Heart right ventricle (tissue), 16 donors: ENCODE measurements at regions not wholly inside any gene's neighbourhood (a gene's known extent, or its start where the extent isn't known, plus 50 kb on each side); places are given as distances from the start of the nearest gene placed in this dataset.

Experiments used
- ATAC-seq, 8 donors: fragments of 200-7000 bp; cut with Tn5 transposase; one replicate each; pipeline ENCODE4 v1.9.1; 2020; ENCODE audit warnings: mild to moderate bottlenecking in 8 of 8, moderate library complexity in 8 of 8, moderate number of reproducible peaks in 1 of 8
- DNase-seq, 2 donors: peaks; one replicate each; pipeline ENCODE4 v3.0.0-alpha.2; 2020
- H3K27ac ChIP-seq, 10 donors: fragments of 200-600 bp; sonication (generic) in 2 of 10; one replicate each; pipeline versions ENCODE4 v1.5.0 to v1.8.0; 2020 to 2022; ENCODE audit warnings: mild to moderate bottlenecking in 3 of 10
- H3K27me3 ChIP-seq, 7 donors: fragments of 200-600 bp; one replicate each; pipeline ENCODE4 v1.8.0; 2021 to 2022; ENCODE audit warnings: mild to moderate bottlenecking in 2 of 7
- H3K36me3 ChIP-seq, 9 donors: fragments of 200-600 bp; sonication (generic) in 1 of 9; one replicate each; pipeline versions ENCODE4 v1.5.0 to v1.8.0; 2020 to 2022; ENCODE audit warnings: mild to moderate bottlenecking in 2 of 9
- H3K4me1 ChIP-seq, 9 donors: fragments of 200-600 bp; sonication (generic) in 1 of 9; one replicate each; pipeline versions ENCODE4 v1.5.0 to v1.8.0; 2020 to 2022; ENCODE audit warnings: mild to moderate bottlenecking in 4 of 9
- H3K4me3 ChIP-seq, 10 donors: fragments of 200-600 bp; sonication (generic) in 2 of 10; one replicate each; pipeline versions ENCODE4 v1.5.0 to v1.8.0; 2020 to 2022; ENCODE audit warnings: mild to moderate bottlenecking in 7 of 10, moderate library complexity in 2 of 10
- H3K9me3 ChIP-seq, 11 donors: fragments of 200-600 bp in 10 of 11; sonication (generic) in 2 of 11; one replicate each; pipeline versions ENCODE4 v1.5.0 to v1.8.0; 2013 to 2022; ENCODE audit warnings: mild to moderate bottlenecking in 2 of 11, control low read depth in 1 of 11, moderate library complexity in 1 of 11
- CTCF ChIP-seq, 9 donors: fragments of 200-600 bp; sonication (generic) in 2 of 9; IDR thresholded peaks; one replicate each; pipeline versions ENCODE4 v1.5.0 to v1.8.0; 2021 to 2022; ENCODE audit warnings: antibody characterized with exemption in 9 of 9, mild to moderate bottlenecking in 5 of 9, moderate library complexity in 1 of 9
- WGBS, 2 donors: extraction: QIAGEN DNeasy Blood & Tissue Kit; methylation state at CpG; one replicate each; pipeline ENCODE4 v1.1.7; 2013; ENCODE audit warnings: inconsistent platforms in 1 of 2; 5-methylcytosine and 5-hydroxymethylcytosine counted together
- intact Hi-C, 10 donors: fragments of 100-400 bp; cut with DNase I; formaldehyde crosslinking; loops; one replicate each; pipeline versions ENCODE4 v1.11.1 to v1.14.2; 2022
- donor health status: Arrhythmogenic right ventricular cardiomyopathy.
- donor health status: ischemic (EF 13 %, LVEDD 7.1; RV severe dilation, severe dysfunction).
- donor health status: healthy with polysubstance abuse.
- donor health status: DM: no; HTN: yes; CAD: no.
- donor health status: DM: no; HTN: no; CAD: no.
- donor health status: ischemic (EF 25% LVEDD 6.9; RV normal size, moderate dysfunction).
- donor health status: ischemic (EF 25% LVEDD 5.7; RV mildly dilated, moderate dysfunction).
- donor health status: healthy.
- donor health status: DM: yes; HTN: yes; CAD: no.
- donor health status: Ischemic cardiomyopathy.
- donor health status: ischemic (EF 35%, LVEDD 5.7; RV mildly dilated, moderate dysfunction).
- donor health status: nonischemic (EF 11% LVEDD 7.7; RV severe dilation, severe dysfunction).
- donor health status: DM: yes; HTN: yes; CAD: no.
- donor health status: PGD.
- donor health status: ischemic (EF 29% LVEDD 5.4; RV normal size, mild dysfunction).
- donor health status: nonischemic (EF 23%, LVEDD 6.1; RV moderate dilation, normal function).

- H3K4me3 ChIP-seq = no peak overlapping the region
- peaks cover 0 to 8% (median 0%) of the 10 kb centered on the region in 9 donors for H3K4me1 ChIP-seq
- ATAC-seq = no peak
- TF ChIP-seq CTCF (IDR thresholded peaks at IDR 0.05) = no peak
- DNase-seq = no peak
- no peaks in the 10 kb centered on the region for H3K9me3 ChIP-seq
- 62 to 72% methylated on average over 3 of the region's 3 CpGs for WGBS, 2 donors
- no peak overlapping the region for H3K27ac ChIP-seq
- H3K36me3 ChIP-seq = no peaks in the 10 kb centered on the region
- intact Hi-C loops = no loop called here
- H3K27me3 ChIP-seq = no peaks in the 10 kb centered on the region
Measured at GRCh38 chr7:91512958-91513357, 248.7 kb downstream of the FZD1 start.

GRCh38 chr7:91514591-91514990 lies 250.4 kb downstream of the FZD1 start:
- H3K27me3 ChIP-seq = no peaks in the 10 kb centered on the region
- intact Hi-C loops = no loop called here
- 95% methylated on average over 4 of the region's 4 CpGs for WGBS, 2 donors
- DNase-seq (no peak), ATAC-seq (no peak)
- H3K27ac ChIP-seq = no peak overlapping the region
- H3K9me3 ChIP-seq = no peaks in the 10 kb centered on the region
- TF ChIP-seq CTCF (IDR thresholded peaks at IDR 0.05) = no peak
- peaks cover 0 to 11% (median 0%) of the 10 kb centered on the region in 9 donors for H3K4me1 ChIP-seq
- H3K4me3 ChIP-seq = no peak overlapping the region
- no peaks in the 10 kb centered on the region for H3K36me3 ChIP-seq

- intact Hi-C loops = no loop called here
- peaks cover 0 to 18% (median 0%) of the 10 kb centered on the region in 9 donors for H3K4me1 ChIP-seq
- DNase-seq (no peak), ATAC-seq (no peak)
- H3K9me3 ChIP-seq = peaks cover 0 to 6% (median 0%) of the 10 kb centered on the region in 11 donors
- no peaks in the 10 kb centered on the region for H3K27me3 ChIP-seq
- 92 to 100% methylated on average over 1 of the region's 1 CpG for WGBS, 2 donors
- TF ChIP-seq CTCF (IDR thresholded peaks at IDR 0.05) = no peak
- no peak overlapping the region for H3K4me3 ChIP-seq
- H3K36me3 ChIP-seq = no peaks in the 10 kb centered on the region
- H3K27ac ChIP-seq = no peak overlapping the region
Measured at GRCh38 chr7:91515961-91516360, 251.7 kb downstream of the FZD1 start.

- Histone ChIP-seq H3K27ac (no peak overlapping the region), H3K36me3 (no peaks in the 10 kb centered on the region), H3K4me1 (peaks cover 0 to 18% (median 0%) of the 10 kb centered on the region in 9 donors), H3K4me3 (no peak overlapping the region), H3K27me3 (no peaks in the 10 kb centered on the region), H3K9me3 (peaks cover 0 to 16% (median 0%) of the 10 kb centered on the region in 11 donors)
- ATAC-seq (no peak), DNase-seq (no peak)
- intact Hi-C loops = no loop called here
- 41 to 42% methylated on average over 1 of the region's 1 CpG for WGBS, 2 donors
- no peak for TF ChIP-seq CTCF (IDR thresholded peaks at IDR 0.05)
Measured at GRCh38 chr7:91517201-91517785, 253.1 kb downstream of the FZD1 start.
